Lower leg skin (tissue), 3 donors: ENCODE measurements at regions not wholly inside any gene's neighbourhood (a gene's known extent, or its start where the extent isn't known, plus 50 kb on each side); places are given as distances from the start of the nearest gene placed in this dataset.

Experiments
- CTCF ChIP-seq, 3 donors: fragments of 450-650 bp; IDR thresholded peaks; one replicate each; pipeline ENCODE4 v1.5.1; 2016; ENCODE audit warnings: antibody characterized with exemption in 3 of 3, mild to moderate bottlenecking in 3 of 3, moderate library complexity in 2 of 3
- POLR2A ChIP-seq, 2 donors: fragments of 450-650 bp; IDR thresholded peaks; one replicate each; pipeline ENCODE4 v1.6.1; 2016 to 2017; ENCODE audit warnings: antibody characterized with exemption in 2 of 2, mild to moderate bottlenecking in 1 of 2, moderate library complexity in 1 of 2

- no peak for TF ChIP-seq CTCF (IDR thresholded peaks at IDR 0.05)
- TF ChIP-seq POLR2A (IDR thresholded peaks at IDR 0.05), result no peak
Observed at GRCh38 chr11:91996526-91996925, 228.1 kb upstream of the FAT3 start.
